ENCODE measurements at regions not wholly inside any gene's neighbourhood (a gene's known extent, or its start where the extent isn't known, plus 50 kb on each side); places are given as distances from the start of the nearest gene placed in this dataset.

- Mint-ChIP-seq H3K9me3 (ENCODE audit: low read depth, unreplicated experiment) (peaks cover 4% of the 10 kb centered on the region), H3K27me3 (ENCODE audit: unreplicated experiment) (peaks cover 15% of the 10 kb centered on the region), H3K36me3 (ENCODE audit: insufficient read depth, unreplicated experiment) (no peaks in the 10 kb centered on the region), H3K27ac (ENCODE audit: unreplicated experiment) (no peak overlapping the region), H3K4me1 (ENCODE audit: low read depth, unreplicated experiment) (peaks cover 7% of the 10 kb centered on the region), H3K4me3 (ENCODE audit: low read depth, unreplicated experiment) (no peak overlapping the region)
- CTCF ChIA-PET: no interaction called here
- no TSS peak for BruUV-seq (replicated peaks)
- DNase-seq: no peak
- intact Hi-C loops (cut with micrococcal nuclease; ENCODE audit: unreplicated experiment): no loop called here
- no peak for TF ChIP-seq CTCF (IDR thresholded peaks at IDR 0.05; ENCODE audit: unreplicated experiment)
Observed at GRCh38 chr9:108163321-108164005, 673.9 kb upstream of the KLF4 start.

GRCh38 chr9:108162664-108163063 lies 673.1 kb upstream of the KLF4 start:
- no peak for DNase-seq
- Mint-ChIP-seq H3K4me3 (ENCODE audit: low read depth, unreplicated experiment) (no peak overlapping the region), H3K9me3 (ENCODE audit: low read depth, unreplicated experiment) (peaks cover 4% of the 10 kb centered on the region), H3K27ac (ENCODE audit: unreplicated experiment) (no peak overlapping the region), H3K4me1 (ENCODE audit: low read depth, unreplicated experiment) (peaks cover 7% of the 10 kb centered on the region), H3K27me3 (ENCODE audit: unreplicated experiment) (peaks cover 15% of the 10 kb centered on the region), H3K36me3 (ENCODE audit: insufficient read depth, unreplicated experiment) (no peaks in the 10 kb centered on the region)
- no peak for TF ChIP-seq CTCF (IDR thresholded peaks at IDR 0.05; ENCODE audit: unreplicated experiment)
- no TSS peak for BruUV-seq (replicated peaks)
- intact Hi-C loops (cut with micrococcal nuclease; ENCODE audit: unreplicated experiment): no loop called here
- CTCF ChIA-PET: no interaction called here

DNA sequence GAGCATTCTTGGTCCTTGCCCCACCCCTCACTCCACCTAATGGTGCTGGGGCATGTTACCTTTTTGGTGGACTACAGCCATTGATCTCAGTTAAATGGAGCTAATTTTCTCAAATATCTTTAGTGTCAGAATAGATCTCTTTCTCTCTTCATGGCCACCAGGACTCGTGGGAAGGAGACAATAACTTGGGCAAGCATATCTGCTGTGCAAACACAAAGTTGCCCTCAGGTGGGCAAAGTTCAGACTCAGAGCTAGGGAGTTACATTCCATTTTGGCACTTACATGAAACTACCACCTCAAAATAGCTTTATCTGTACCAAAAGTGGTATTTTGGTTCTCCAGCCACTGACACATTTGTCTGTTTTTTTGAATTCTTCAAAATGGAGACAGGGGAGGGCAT lies 671.9 kb upstream of the KLF4 start:
- TF ChIP-seq CTCF (IDR thresholded peaks at IDR 0.05; ENCODE audit: unreplicated experiment): no peak
- Mint-ChIP-seq H3K4me3 (ENCODE audit: low read depth, unreplicated experiment) (no peak overlapping the region), H3K4me1 (ENCODE audit: low read depth, unreplicated experiment) (peaks cover 14% of the 10 kb centered on the region), H3K9me3 (ENCODE audit: low read depth, unreplicated experiment) (peaks cover 4% of the 10 kb centered on the region), H3K36me3 (ENCODE audit: insufficient read depth, unreplicated experiment) (no peaks in the 10 kb centered on the region), H3K27me3 (ENCODE audit: unreplicated experiment) (peaks cover 15% of the 10 kb centered on the region), H3K27ac (ENCODE audit: unreplicated experiment) (no peak overlapping the region)
- CTCF ChIA-PET: no interaction called here
- intact Hi-C loops (cut with micrococcal nuclease; ENCODE audit: unreplicated experiment): no loop called here
- no TSS peak for BruUV-seq (replicated peaks)
- no peak for DNase-seq

DNA sequence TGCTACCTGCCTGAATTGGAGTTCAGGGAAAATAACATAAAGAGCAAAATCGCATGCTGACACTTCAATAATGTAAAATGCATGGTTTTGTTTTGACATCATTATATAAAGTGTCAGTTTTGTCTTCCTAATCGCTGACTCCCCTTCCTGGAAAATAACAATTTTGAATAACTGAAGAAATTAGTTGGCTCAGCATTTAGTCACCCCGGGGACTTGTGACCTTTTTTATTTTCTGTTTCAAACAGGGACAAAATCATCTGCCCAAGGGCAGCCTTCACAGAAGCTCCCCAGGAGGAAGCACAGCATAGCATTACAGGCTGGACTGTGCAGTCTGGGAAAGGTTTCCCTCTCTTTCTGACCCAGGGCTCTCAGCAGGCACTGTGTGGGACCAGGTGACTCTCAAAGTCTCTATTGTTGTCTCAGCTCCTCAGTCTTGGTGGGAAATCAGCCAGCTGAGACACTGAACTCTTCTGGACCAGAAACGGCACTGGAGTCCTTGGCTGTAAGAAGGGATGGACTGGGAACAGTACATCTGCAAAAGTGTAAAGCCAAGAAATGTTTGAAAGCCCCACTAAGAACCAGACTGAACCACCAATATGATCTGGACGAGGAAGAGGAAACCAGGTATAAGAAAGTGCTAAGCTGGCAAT lies 671.3 kb upstream of the KLF4 start:
- no peak overlapping the region for H3K4me3 Mint-ChIP-seq (ENCODE audit: low read depth, unreplicated experiment)
- CTCF ChIA-PET: no interaction called here
- BruUV-seq (replicated peaks): no TSS peak
- H3K36me3 Mint-ChIP-seq (ENCODE audit: insufficient read depth, unreplicated experiment): no peaks in the 10 kb centered on the region
- H3K9me3 Mint-ChIP-seq (ENCODE audit: low read depth, unreplicated experiment): no peaks in the 10 kb centered on the region
- peaks cover 13% of the 10 kb centered on the region for H3K4me1 Mint-ChIP-seq (ENCODE audit: low read depth, unreplicated experiment)
- H3K27me3 Mint-ChIP-seq (ENCODE audit: unreplicated experiment): peaks cover 10% of the 10 kb centered on the region
- H3K27ac Mint-ChIP-seq (ENCODE audit: unreplicated experiment): no peak overlapping the region
- DNase-seq: no peak
- intact Hi-C loops (cut with micrococcal nuclease; ENCODE audit: unreplicated experiment): no loop called here
- TF ChIP-seq CTCF (IDR thresholded peaks at IDR 0.05; ENCODE audit: unreplicated experiment): no peak
